SW 1271 (cell line): ENCODE measurements at regions not wholly inside any gene's neighbourhood (a gene's known extent, or its start where the extent isn't known, plus 50 kb on each side); places are given as distances from the start of the nearest gene placed in this dataset.

Experiments used
- DNase-seq, 2 experiments: peaks; one replicate each; lab custom pipeline; 2025; lab: John Stamatoyannopoulos, UW

DNA sequence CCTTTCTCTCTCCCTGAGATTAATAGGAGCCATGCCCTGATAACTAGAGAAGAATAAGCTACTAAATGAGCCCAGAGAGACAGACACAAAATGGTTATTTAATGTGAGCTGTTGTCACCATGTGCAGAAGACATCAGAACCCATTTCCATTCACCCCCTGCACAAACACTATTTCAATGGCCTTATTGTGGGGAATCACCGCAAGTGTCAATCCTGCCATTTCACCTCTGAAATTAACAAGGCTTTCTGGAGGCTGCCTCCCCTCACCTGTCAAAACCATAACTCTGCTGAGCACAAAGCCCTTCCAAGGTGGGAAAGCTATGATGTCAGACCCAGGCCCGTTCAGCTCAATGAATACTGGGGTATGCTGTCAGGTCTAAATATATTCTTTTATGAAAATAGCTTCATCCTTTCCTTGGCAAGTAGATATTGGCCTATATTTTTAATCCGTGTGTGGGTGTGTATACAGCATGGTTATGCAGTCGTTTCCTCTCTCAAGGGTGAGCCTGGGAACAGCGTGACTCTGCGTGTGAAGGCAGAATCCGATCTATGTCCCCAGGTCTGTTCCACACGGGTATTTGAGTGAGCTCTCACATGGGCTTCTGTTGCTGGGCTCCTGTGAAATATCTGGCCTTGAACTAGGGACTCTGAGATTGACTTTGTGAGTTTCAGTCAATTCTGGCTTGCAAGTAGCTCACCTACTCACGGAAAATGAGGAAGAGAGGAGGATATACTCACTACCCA is 266.3 kb downstream of the FBXW7 start:
- no peak for DNase-seq

DNA sequence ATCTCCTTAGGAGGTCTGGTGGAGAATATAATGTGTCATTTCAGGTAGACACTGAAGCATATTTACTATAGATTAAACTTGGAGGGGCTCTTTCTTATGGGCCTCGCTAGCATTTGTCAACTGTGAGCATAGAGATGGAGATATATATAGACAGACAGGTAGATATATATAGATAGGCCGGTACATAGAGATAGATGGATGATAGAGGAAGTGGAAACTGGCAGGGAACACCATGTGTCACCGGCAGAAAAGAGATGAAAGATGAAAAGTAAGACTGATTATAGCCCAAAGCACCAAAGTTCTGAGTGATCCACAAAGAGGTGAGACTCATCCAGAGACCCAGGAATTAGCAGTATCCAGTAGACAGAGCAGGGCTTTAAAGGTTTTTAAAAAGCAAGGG is 268.1 kb downstream of the FBXW7 start:
- no peak for DNase-seq

GRCh38 chr4:152266831-152267480 is 268.9 kb downstream of the FBXW7 start:
- no peak for DNase-seq

DNA sequence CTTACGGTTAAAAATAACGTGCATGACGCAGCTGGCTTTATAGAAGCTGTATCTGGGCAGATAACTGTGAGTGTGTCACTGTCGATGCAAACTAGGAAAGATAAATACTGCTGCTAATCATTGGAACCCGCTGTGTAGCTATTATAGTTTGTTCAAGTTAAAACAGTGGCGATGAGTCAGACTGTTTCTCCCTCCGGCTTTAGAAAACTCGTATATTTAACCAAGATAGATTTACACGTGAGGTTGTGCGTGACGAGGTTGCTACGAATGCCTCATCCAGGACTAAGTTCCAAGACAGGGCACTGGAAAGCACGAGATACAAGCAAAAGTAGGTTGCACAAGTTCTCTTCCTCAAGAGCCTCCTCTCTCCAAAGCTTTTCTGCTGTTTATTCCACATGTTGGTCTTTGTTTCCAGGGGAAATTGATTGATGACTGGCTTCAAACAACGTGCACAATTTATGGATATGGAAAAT is 270.7 kb downstream of the FBXW7 start:
- no peak for DNase-seq

DNA sequence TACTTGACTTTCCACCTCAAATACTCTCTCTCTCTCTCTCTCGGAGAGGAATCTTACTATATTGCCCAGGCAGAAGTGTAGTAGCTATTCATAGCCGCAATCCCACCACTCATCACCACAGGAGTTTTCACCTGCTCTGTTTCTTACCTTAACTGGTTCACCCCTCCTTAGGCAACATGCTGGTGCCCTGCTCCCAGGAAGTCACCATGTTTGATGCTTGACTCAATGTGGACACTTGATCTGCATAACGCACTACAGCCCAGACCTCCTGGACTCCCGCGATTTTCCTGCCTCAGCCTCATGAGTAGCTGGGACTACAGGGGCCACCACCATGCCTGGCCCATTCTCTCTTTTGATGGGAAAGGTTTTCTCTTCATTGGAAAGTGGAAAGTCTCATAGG is 271.8 kb downstream of the FBXW7 start:
- DNase-seq: no peak

DNA sequence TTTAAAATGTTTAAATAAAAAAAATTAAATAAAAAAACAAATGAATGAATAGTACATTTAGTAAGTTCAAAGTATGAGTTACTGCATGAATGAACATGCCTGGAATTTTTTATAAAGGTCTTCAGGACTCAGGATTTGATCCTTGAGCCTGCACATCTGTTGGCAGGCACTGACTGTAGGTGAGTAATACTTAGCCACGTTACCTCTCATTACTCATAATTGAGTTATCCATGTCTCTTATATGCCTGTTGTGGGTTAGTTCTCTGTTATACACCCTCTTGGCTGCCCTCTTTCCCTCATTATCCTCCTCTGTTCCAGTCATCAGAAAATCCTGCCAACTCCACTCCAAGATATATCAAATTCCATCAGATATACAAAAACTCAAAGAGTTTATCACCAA is 276.0 kb downstream of the FBXW7 start:
- no peak for DNase-seq

- DNase-seq: no peak
Observed at GRCh38 chr4:152258804-152259708, 276.8 kb downstream of the FBXW7 start.

- DNase-seq: no peak
Observed at GRCh38 chr4:152258391-152258790, 277.5 kb downstream of the FBXW7 start.

- no peak for DNase-seq
Observed at GRCh38 chr4:152257601-152258066, 278.3 kb downstream of the FBXW7 start.

DNA sequence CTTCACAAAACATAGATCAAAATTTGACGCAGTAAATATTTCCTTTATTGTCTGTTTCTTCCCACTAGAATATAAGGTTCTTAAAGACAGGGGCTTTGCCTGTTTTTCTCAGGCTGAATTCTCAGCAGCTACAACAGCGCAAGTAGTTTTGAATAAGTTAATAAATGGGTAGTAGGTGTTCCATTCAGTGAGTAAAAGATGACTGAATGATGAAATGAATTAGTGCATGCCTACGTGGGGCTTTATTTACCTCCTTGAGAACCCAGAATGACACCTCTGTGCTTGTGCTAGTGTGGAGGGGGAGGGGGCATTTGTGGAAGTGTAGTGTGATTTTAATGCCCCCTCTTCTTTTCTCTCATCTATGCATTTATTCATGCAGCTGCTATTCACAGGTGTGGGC is 278.9 kb downstream of the FBXW7 start:
- DNase-seq: no peak

- peak; percentile 9 to 20 for DNase-seq
Observed at GRCh38 chr4:152255437-152255836, 280.5 kb downstream of the FBXW7 start.

DNA sequence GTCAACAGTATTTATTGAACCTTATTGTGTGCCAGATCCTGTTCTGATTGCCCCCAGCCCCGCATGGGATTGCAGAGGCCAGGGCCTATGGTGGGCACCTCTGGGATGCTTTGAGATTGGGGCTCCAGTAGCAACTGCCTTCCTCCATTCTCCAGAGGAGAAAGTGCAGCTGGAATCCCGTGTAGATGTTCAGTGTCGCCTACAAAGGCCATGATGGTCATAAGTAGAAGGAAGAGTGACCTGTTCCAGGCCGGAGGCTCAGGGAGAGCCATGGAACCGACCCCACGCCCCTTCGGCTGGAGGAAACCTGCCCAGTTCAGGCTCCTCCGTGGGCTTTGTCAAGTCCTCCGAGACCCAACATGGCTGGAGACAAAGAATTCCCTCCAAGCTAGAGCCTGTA is 287.5 kb downstream of the FBXW7 start:
- no peak for DNase-seq

DNA sequence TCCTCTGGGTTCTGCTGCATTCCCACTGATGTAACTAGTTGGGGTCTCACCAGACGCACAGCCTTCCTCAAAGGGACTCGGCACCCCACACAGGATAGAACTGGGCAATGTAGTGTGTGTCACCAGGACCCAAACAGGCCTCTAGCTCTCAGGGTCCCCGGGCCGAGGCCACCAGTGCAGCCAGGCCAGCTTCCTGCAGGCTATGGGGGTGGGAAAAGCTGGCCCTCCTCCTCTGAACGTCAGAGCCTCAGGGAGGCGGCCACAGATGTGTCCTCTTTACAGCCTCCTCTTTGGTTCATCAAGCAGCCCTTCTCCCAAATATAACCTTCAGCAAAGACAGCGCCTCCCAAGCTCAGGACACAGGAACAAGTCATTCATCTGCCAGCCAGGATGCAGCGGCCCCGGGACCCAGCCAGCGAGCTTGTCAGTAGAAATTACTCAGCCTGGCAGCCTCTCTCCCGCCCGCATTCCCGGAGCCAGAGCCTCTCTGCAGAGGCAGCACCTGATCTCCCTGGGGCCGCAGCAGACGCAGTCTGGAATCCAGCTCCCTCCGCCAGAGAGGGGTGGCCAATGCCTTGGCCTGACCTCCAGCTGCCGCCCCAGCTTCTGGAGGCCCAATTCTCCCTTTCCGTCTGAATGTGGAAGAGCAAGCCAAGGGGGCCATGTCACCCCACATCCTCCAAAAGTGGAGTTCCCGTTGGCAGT is 288.5 kb downstream of the FBXW7 start:
- no peak for DNase-seq

DNA sequence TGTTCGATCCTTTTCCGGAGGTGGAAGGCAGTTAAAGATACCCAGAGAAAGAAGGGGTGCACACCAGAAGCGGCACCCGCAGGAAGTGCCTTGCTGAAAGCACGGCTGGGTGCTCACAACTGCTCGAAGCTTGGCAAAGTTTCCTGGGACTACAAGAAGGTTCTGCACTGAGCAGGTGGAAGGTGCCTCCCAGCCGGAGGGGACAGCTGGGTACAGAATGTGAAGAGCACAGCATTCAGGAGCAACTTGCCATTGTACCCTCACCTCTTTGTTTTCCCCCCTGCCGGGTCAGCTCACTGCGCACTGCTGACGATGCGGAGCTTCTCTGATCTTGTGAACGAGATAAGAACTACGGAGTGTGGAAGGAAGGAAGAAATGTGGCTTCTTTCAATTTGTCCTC is 289.2 kb downstream of the FBXW7 start:
- no peak for DNase-seq

DNA sequence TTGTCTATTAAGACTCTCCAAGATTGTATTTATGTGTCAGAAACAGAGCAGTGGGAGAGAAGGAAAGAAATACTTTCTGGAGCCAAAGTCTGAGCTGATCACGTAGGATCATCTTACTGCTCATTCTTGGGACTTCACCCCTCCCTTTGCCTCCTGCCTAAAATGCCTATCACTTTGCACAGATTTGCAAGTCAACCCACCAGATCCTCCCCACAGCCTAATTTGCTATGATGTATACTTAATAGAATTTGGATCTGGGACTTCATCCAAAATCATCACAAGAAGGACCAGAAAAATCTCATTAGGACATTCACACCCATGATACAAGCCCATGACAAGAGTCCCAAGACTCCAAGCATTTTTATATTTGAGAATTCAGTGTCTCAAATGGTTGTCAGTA is 290.2 kb downstream of the FBXW7 start:
- no peak for DNase-seq

GRCh38 chr4:152244659-152245058 is 291.2 kb downstream of the FBXW7 start:
- DNase-seq: no peak

GRCh38 chr4:152243896-152244595 is 291.8 kb downstream of the FBXW7 start:
- no peak for DNase-seq

DNA sequence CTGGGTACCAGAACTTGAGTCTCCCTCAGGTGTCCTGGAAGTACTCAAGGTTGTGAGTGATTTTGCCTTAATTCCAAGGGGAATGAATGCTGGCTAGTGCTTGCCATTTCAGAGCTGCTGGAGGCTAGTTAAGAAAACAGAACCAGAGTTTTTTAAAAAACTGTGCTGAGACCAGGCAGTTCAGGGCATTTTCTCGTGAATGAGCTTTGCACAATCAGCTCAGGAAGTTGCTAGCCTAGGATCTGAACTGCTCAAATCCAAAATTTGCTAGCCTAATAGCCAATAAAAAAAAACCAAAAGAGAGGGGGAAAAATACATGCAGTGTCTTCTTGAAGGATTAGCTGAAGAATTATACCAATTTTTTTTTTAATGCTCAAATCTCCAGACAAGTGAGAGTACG is 292.7 kb downstream of the FBXW7 start:
- DNase-seq: no peak

- DNase-seq: no peak
Observed at GRCh38 chr4:152240232-152240631, 295.7 kb downstream of the FBXW7 start.

DNA sequence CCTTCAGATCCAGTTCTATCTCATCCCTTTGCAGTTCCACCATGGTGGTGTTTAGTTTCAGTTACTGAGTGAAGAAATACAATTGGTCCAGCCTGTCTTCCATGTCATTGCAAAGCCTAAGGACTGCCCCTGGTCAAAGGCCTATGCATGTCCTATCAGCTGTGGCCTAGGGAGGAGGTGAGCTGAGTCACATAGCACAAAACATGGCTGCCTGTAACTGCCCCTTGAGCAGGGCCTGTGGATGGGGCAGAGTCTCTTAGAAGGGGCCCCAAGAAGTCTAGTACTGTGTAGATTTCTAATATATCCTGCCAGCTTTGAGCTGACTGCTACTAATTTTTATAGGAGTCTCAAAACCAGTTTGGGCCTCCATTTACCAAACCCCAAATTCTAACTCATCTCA is 296.7 kb downstream of the FBXW7 start:
- DNase-seq: no peak

GRCh38 chr4:152236519-152237056 is 299.3 kb downstream of the FBXW7 start:
- DNase-seq: no peak
